ENCODE measurements at regions not wholly inside any gene's neighbourhood (a gene's known extent, or its start where the extent isn't known, plus 50 kb on each side); places are given as distances from the start of the nearest gene placed in this dataset.

GRCh38 chr11:107222916-107223460 is 204.7 kb upstream of the GUCY1A2 start:
- CTCF ChIA-PET: no interaction called here
- Histone ChIP-seq H3K27me3 (replicated peaks in 1 of 2; ENCODE audit: control insufficient read depth in 2 of 2, extremely low read depth in 1 of 2, insufficient read depth in 2 of 2, low read length in 1 of 2) (no peaks in the 10 kb centered on the region), H3K9me3 (no peaks in the 10 kb centered on the region), H3K4me3 (ENCODE audit: control insufficient read depth in 1 of 2, extremely low read depth in 1 of 2, low read length in 1 of 2) (no peak overlapping the region), H3K36me3 (ENCODE audit: control insufficient read depth in 2 of 2, extremely low read depth in 1 of 2, insufficient read depth in 1 of 2, low read length in 1 of 2) (no peaks in the 10 kb centered on the region), H3K27ac (ENCODE audit: low read length) (no peak overlapping the region), H3K4me1 (ENCODE audit: control insufficient read depth in 1 of 2, extremely low read depth in 1 of 2, insufficient read depth in 2 of 2, low read length in 2 of 2) (no peaks in the 10 kb centered on the region)
- Mint-ChIP-seq H3K27me3 (no peaks in the 10 kb centered on the region), H3K4me3 (no peak overlapping the region), H3K4me1 (no peaks in the 10 kb centered on the region), H3K27ac (no peak overlapping the region), H3K36me3 (peaks cover 2% of the 10 kb centered on the region), H3K9me3 (peaks cover 0 to 4% (median 0%) of the 10 kb centered on the region in 3 donors)
- DNase-seq: no peak
- no peak for ATAC-seq (replicated peaks in 1 of 4)
- POLR2A ChIA-PET: no interaction called here
- 88% methylated on average over 3 of the region's 5 CpGs for WGBS (ENCODE audit: insufficient coverage)

DNA sequence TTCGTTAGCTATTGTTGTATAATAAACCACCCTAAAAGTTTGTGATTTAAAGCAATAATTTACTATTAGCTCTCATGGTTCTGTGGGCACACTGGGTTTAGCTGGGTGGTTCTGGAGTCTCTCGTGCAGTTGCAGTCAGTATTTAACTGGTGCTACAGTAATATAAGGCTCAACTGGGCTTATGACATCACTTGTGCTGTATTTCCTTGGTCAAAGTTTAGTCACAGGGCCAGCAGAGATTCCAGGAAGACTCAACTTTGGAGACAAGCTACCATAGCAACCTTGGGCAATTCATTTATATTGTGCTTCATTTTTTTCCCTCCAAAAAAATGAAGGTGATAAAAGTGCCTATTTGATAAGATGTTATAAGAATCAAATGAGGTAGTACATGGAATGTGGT is 204.2 kb upstream of the GUCY1A2 start:
- Mint-ChIP-seq H3K4me1 (no peaks in the 10 kb centered on the region), H3K27me3 (no peaks in the 10 kb centered on the region), H3K9me3 (peaks cover 0 to 4% (median 0%) of the 10 kb centered on the region in 3 donors), H3K27ac (no peak overlapping the region), H3K4me3 (no peak overlapping the region), H3K36me3 (peaks cover 2% of the 10 kb centered on the region)
- WGBS (ENCODE audit: insufficient coverage): 100% methylated on average over 1 of the region's 2 CpGs
- ATAC-seq (replicated peaks in 1 of 4): no peak
- H3K4me1 ChIP-seq (ENCODE audit: control insufficient read depth in 1 of 2, extremely low read depth in 1 of 2, insufficient read depth in 2 of 2, low read length in 2 of 2): no peaks in the 10 kb centered on the region
- CTCF ChIA-PET: no interaction called here
- H3K27ac ChIP-seq (ENCODE audit: low read length): no peak overlapping the region
- no peaks in the 10 kb centered on the region for H3K27me3 ChIP-seq (replicated peaks in 1 of 2; ENCODE audit: control insufficient read depth in 2 of 2, extremely low read depth in 1 of 2, insufficient read depth in 2 of 2, low read length in 1 of 2)
- no peaks in the 10 kb centered on the region for H3K9me3 ChIP-seq
- H3K36me3 ChIP-seq (ENCODE audit: control insufficient read depth in 2 of 2, extremely low read depth in 1 of 2, insufficient read depth in 1 of 2, low read length in 1 of 2): no peaks in the 10 kb centered on the region
- no peak overlapping the region for H3K4me3 ChIP-seq (ENCODE audit: control insufficient read depth in 1 of 2, extremely low read depth in 1 of 2, low read length in 1 of 2)
- DNase-seq: no peak
- POLR2A ChIA-PET: no interaction called here

GRCh38 chr11:107221748-107222285 is 203.5 kb upstream of the GUCY1A2 start:
- CTCF ChIA-PET: no interaction called here
- H3K4me3 Mint-ChIP-seq: no peak overlapping the region
- peaks cover 2% of the 10 kb centered on the region for H3K36me3 Mint-ChIP-seq
- ATAC-seq (replicated peaks in 1 of 4) (no peak), DNase-seq (no peak)
- no peaks in the 10 kb centered on the region for H3K27me3 Mint-ChIP-seq
- Histone ChIP-seq H3K27me3 (replicated peaks in 1 of 2; ENCODE audit: control insufficient read depth in 2 of 2, extremely low read depth in 1 of 2, insufficient read depth in 2 of 2, low read length in 1 of 2) (no peaks in the 10 kb centered on the region), H3K4me3 (ENCODE audit: control insufficient read depth in 1 of 2, extremely low read depth in 1 of 2, low read length in 1 of 2) (no peak overlapping the region), H3K4me1 (ENCODE audit: control insufficient read depth in 1 of 2, extremely low read depth in 1 of 2, insufficient read depth in 2 of 2, low read length in 2 of 2) (no peaks in the 10 kb centered on the region), H3K27ac (ENCODE audit: low read length) (no peak overlapping the region), H3K36me3 (ENCODE audit: control insufficient read depth in 2 of 2, extremely low read depth in 1 of 2, insufficient read depth in 1 of 2, low read length in 1 of 2) (no peaks in the 10 kb centered on the region), H3K9me3 (no peaks in the 10 kb centered on the region)
- WGBS (ENCODE audit: insufficient coverage): 82% methylated on average over 3 of the region's 4 CpGs
- peaks cover 0 to 4% (median 0%) of the 10 kb centered on the region in 3 donors for H3K9me3 Mint-ChIP-seq
- POLR2A ChIA-PET: no interaction called here
- H3K27ac Mint-ChIP-seq: no peak overlapping the region
- H3K4me1 Mint-ChIP-seq: no peaks in the 10 kb centered on the region

DNA sequence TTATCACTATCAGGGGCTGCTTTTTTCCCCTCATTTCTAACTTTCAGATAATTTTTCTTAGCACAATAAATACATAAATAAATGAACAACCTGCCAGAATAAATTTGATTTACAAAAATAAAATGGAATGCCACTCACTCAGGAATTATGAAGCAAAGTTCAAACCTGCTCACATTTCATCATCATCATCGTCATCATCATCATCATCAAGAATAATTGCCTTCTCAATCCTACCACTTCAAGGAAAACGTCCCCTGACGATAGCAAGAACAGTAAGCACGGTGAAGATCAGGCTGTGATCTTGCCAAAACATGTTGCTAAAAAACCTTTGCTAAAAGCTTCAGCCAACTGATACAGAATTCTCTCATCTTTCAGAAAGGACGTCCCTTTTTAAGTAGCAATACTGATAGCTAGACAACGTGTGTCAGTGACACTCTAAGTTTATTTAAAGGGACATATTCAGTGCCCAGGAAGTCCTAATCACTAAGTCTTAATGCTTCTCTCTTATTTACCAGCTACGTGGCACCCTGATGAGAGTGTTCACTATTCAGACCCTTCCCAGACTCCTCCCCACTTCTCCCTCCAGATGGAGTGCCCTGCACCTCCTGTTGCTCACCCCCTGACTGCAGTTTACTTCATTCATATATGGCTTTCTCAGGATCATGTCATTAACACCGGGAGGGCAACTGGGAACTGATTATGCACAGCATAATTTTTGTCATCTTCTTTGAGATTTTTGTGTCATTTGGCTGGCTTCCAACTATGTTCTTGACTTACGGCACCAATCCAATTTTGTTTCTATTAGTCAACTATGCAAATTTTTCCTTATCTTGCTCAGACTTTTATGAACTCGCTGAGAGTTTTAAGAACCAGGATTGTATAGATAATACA is 200.1 kb upstream of the GUCY1A2 start:
- WGBS (ENCODE audit: insufficient coverage): 61% methylated on average over 6 of the region's 10 CpGs

DNA sequence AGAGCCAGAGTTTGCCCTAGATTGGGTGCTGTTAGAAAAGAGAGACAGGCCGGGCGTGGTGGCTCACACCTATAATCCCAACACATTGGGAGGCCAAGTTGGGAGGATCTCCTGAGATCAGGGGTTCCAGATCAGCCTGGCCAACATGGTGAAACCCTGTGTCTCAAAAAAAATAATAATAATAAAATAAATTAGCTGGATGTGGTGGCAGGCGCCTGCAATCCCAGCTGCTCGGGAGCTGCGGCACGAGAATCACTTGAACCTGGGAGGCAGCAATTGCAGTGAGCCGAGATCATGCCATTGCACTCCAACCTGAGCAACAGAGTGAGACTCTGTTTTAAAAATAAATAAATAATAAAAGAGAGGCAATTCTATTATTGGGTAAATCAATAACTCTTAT is 199.2 kb upstream of the GUCY1A2 start:
- no peak overlapping the region for H3K27ac ChIP-seq (ENCODE audit: low read length)
- no peaks in the 10 kb centered on the region for H3K9me3 ChIP-seq
- Mint-ChIP-seq H3K4me1 (no peaks in the 10 kb centered on the region), H3K27me3 (no peaks in the 10 kb centered on the region), H3K4me3 (no peak overlapping the region), H3K27ac (no peak overlapping the region), H3K9me3 (no peaks in the 10 kb centered on the region), H3K36me3 (peaks cover 2% of the 10 kb centered on the region)
- no peaks in the 10 kb centered on the region for H3K27me3 ChIP-seq (replicated peaks in 1 of 2; ENCODE audit: control insufficient read depth in 2 of 2, extremely low read depth in 1 of 2, insufficient read depth in 2 of 2, low read length in 1 of 2)
- no peak overlapping the region for H3K4me3 ChIP-seq (ENCODE audit: control insufficient read depth in 1 of 2, extremely low read depth in 1 of 2, low read length in 1 of 2)
- no peaks in the 10 kb centered on the region for H3K4me1 ChIP-seq (ENCODE audit: control insufficient read depth in 1 of 2, extremely low read depth in 1 of 2, insufficient read depth in 2 of 2, low read length in 2 of 2)
- ChIA-PET CTCF (no interaction called here), POLR2A (no interaction called here)
- no peaks in the 10 kb centered on the region for H3K36me3 ChIP-seq (ENCODE audit: control insufficient read depth in 2 of 2, extremely low read depth in 1 of 2, insufficient read depth in 1 of 2, low read length in 1 of 2)
- WGBS (ENCODE audit: insufficient coverage): no CpG with 5 or more reads among the region's 7 CpGs
- DNase-seq: no peak
- ATAC-seq (replicated peaks in 1 of 4): no peak

More for the DNA sequence above, 200.1 kb upstream of the GUCY1A2 start:
- no peaks in the 10 kb centered on the region for H3K4me1 ChIP-seq (ENCODE audit: control insufficient read depth in 1 of 2, extremely low read depth in 1 of 2, insufficient read depth in 2 of 2, low read length in 2 of 2)
- no peaks in the 10 kb centered on the region for H3K36me3 ChIP-seq (ENCODE audit: control insufficient read depth in 2 of 2, extremely low read depth in 1 of 2, insufficient read depth in 1 of 2, low read length in 1 of 2)
- Mint-ChIP-seq H3K9me3 (no peaks in the 10 kb centered on the region), H3K36me3 (peaks cover 2% of the 10 kb centered on the region), H3K27ac (no peak overlapping the region), H3K4me3 (no peak overlapping the region), H3K4me1 (no peaks in the 10 kb centered on the region), H3K27me3 (no peaks in the 10 kb centered on the region)
- CTCF ChIA-PET: no interaction called here
- DNase-seq: no peak
- H3K9me3 ChIP-seq: no peaks in the 10 kb centered on the region
- H3K27ac ChIP-seq (ENCODE audit: low read length): no peak overlapping the region
- H3K4me3 ChIP-seq (ENCODE audit: control insufficient read depth in 1 of 2, extremely low read depth in 1 of 2, low read length in 1 of 2): no peak overlapping the region
- ATAC-seq (replicated peaks in 1 of 4): no peak
- POLR2A ChIA-PET: no interaction called here
- no peaks in the 10 kb centered on the region for H3K27me3 ChIP-seq (replicated peaks in 1 of 2; ENCODE audit: control insufficient read depth in 2 of 2, extremely low read depth in 1 of 2, insufficient read depth in 2 of 2, low read length in 1 of 2)

GRCh38 chr11:107215010-107215409 is 196.7 kb upstream of the GUCY1A2 start:
- no peak overlapping the region for H3K4me3 Mint-ChIP-seq
- Histone ChIP-seq H3K4me3 (ENCODE audit: control insufficient read depth in 1 of 2, extremely low read depth in 1 of 2, low read length in 1 of 2) (no peak overlapping the region), H3K4me1 (ENCODE audit: control insufficient read depth in 1 of 2, extremely low read depth in 1 of 2, insufficient read depth in 2 of 2, low read length in 2 of 2) (no peaks in the 10 kb centered on the region), H3K27me3 (replicated peaks in 1 of 2; ENCODE audit: control insufficient read depth in 2 of 2, extremely low read depth in 1 of 2, insufficient read depth in 2 of 2, low read length in 1 of 2) (no peaks in the 10 kb centered on the region), H3K36me3 (ENCODE audit: control insufficient read depth in 2 of 2, extremely low read depth in 1 of 2, insufficient read depth in 1 of 2, low read length in 1 of 2) (no peaks in the 10 kb centered on the region), H3K9me3 (no peaks in the 10 kb centered on the region), H3K27ac (ENCODE audit: low read length) (no peak overlapping the region)
- H3K27ac Mint-ChIP-seq: no peak overlapping the region
- no peaks in the 10 kb centered on the region for H3K27me3 Mint-ChIP-seq
- ChIA-PET CTCF (no interaction called here), POLR2A (no interaction called here)
- H3K4me1 Mint-ChIP-seq: no peaks in the 10 kb centered on the region
- H3K9me3 Mint-ChIP-seq: no peaks in the 10 kb centered on the region
- no peak for ATAC-seq (replicated peaks in 1 of 4)
- no peaks in the 10 kb centered on the region for H3K36me3 Mint-ChIP-seq
- DNase-seq: no peak
- 33% methylated on average over 2 of the region's 2 CpGs for WGBS (ENCODE audit: insufficient coverage)
